PC-9 (cell line): ENCODE measurements at regions not wholly inside any gene's neighbourhood (a gene's known extent, or its start where the extent isn't known, plus 50 kb on each side); places are given as distances from the start of the nearest gene placed in this dataset.

ENCODE experiments used
- CTCF ChIP-seq: fragments of 200-600 bp; sonication (generic); conservative IDR thresholded peaks from 2 replicates; pipeline ENCODE4 v1.6.1; 2017; ENCODE audit warnings: mixed run types, antibody characterized with exemption, mild to moderate bottlenecking, moderate library complexity
- EZH2 ChIP-seq: fragments of 200-600 bp; sonication (generic); IDR thresholded peaks from 2 replicates; pipeline ENCODE4 v1.8.0; 2017; ENCODE audit warnings: antibody characterized with exemption, low read depth

- TF ChIP-seq CTCF (no peak), EZH2 (no peak)
Observed at GRCh38 chr10:130498934-130499333, 362.7 kb downstream of the GLRX3 start.
